HCT116 (cell line): ENCODE measurements at regions not wholly inside any gene's neighbourhood (a gene's known extent, or its start where the extent isn't known, plus 50 kb on each side); places are given as distances from the start of the nearest gene placed in this dataset.

Source experiments
- ATAC-seq: fragments of 200-7000 bp; cut with Tn5 transposase; 2 replicates; pipeline ENCODE4 v1.9.1; 2020; ENCODE audit warnings: mild to moderate bottlenecking, moderate library complexity
- BruUV-seq: library from RNA; stranded (reverse); fragments of 400-500 nt; replicated peaks from 2 replicates; lab custom pipeline; 2021; lab: Mats Ljungman, UMichigan
- CTCF ChIA-PET: fragments of 300-600 bp; sonication (Branson Sonifier 250); formaldehyde crosslinking; loops from one replicate; lab custom pipeline; 2021; ENCODE audit warnings: antibody characterized with exemption; lab: Charles Lee
- POLR2A ChIA-PET: fragments of 300-600, 350-600 bp; sonication (Branson Sonifier 250); formaldehyde crosslinking; loops from one replicate; lab custom pipeline; 2021; ENCODE audit warnings: antibody characterized with exemption; lab: Charles Lee
- RAD21 ChIA-PET, 2 experiments: fragments of 300-600 bp; sonication (Branson Sonifier 250); formaldehyde crosslinking; loops; one replicate each; lab custom pipeline; 2023; ENCODE audit warnings: low total read pairs in 2 of 2; ENCODE audit not compliant: uncharacterized antibody in 2 of 2, unreplicated experiment in 2 of 2, low non-redundant PET in 1 of 2; lab: Charles Lee
- DNase-seq: peaks from one replicate; pipeline ENCODE4 v3.0.0-alpha.2; 2010; ENCODE audit warnings: low read depth, low spot score
- H2AFZ ChIP-seq: fragments of 200-600 bp; shearing (Covaris generic), sonication (generic); 2 replicates; pipeline ENCODE4 v1.6.1; 2017; ENCODE audit warnings: low read depth, mixed run types, mixed read lengths, antibody characterized with exemption, low read length; ENCODE audit not compliant: poor library complexity, severe bottlenecking
- H3K27ac ChIP-seq: 2 replicates; pipeline ENCODE4 v1.5.1; 2012; ENCODE audit warnings: low read depth, low read length
- H3K27me3 ChIP-seq: fragments of 200-600 bp; sonication (generic); 2 replicates; pipeline ENCODE4 v1.6.1; 2016; ENCODE audit warnings: mixed run types, low read length, mixed read lengths; ENCODE audit not compliant: insufficient read depth
- H3K36me3 ChIP-seq, 2 experiments: fragments of 200-500 bp in 1 of 2; fragments of 200-600 bp in 1 of 2; sonication (Bioruptor generic) in 1 of 2; sonication (generic) in 1 of 2; 2 replicates each; pipeline versions ENCODE4 v1.5.1 to v1.6.1; 2014 to 2016; ENCODE audit warnings: low read length in 2 of 2, inconsistent platforms in 1 of 2, mixed read lengths in 1 of 2, mixed run types in 1 of 2; ENCODE audit not compliant: insufficient read depth in 2 of 2, control insufficient read depth in 1 of 2
- H3K4me1 ChIP-seq, 2 experiments: fragments of 200-600 bp in 1 of 2; sonication (generic) in 1 of 2; 2 replicates each; pipeline versions ENCODE4 v1.5.1 to v1.6.1; 2012 to 2017; ENCODE audit warnings: low read length in 2 of 2, inconsistent platforms in 1 of 2, mild to moderate bottlenecking in 1 of 2, mixed read lengths in 1 of 2, mixed run types in 1 of 2, moderate library complexity in 1 of 2; ENCODE audit not compliant: insufficient read depth in 2 of 2, control insufficient read depth in 1 of 2
- H3K4me2 ChIP-seq: fragments of 200-600 bp; sonication (generic); 2 replicates; pipeline ENCODE4 v1.6.1; 2017; ENCODE audit warnings: mixed run types, low read length, mixed read lengths
- H3K4me3 ChIP-seq, 2 experiments: fragments of 200-600 bp in 1 of 2; sonication (generic) in 1 of 2; replicated peaks in 1 of 2; 2 replicates each; pipeline ENCODE4 v1.5.1; 2011 to 2016; ENCODE audit warnings: low read length in 2 of 2, control low read depth in 1 of 2, low read depth in 1 of 2, mild to moderate bottlenecking in 1 of 2, mixed read lengths in 1 of 2, mixed run types in 1 of 2
- H3K79me2 ChIP-seq: fragments of 200-600 bp; sonication (generic); 2 replicates; pipeline ENCODE4 v1.6.1; 2017; ENCODE audit warnings: mild to moderate bottlenecking, mixed run types, low read length, moderate library complexity, mixed read lengths; ENCODE audit not compliant: insufficient read depth
- H3K9ac ChIP-seq: fragments of 200-600 bp; sonication (generic); 2 replicates; pipeline ENCODE4 v1.6.1; 2016; ENCODE audit warnings: low read length, mixed read lengths
- H3K9me2 ChIP-seq: fragments of 200-600 bp; sonication (generic), shearing (Covaris generic); 2 replicates; pipeline ENCODE4 v1.6.1; 2017; ENCODE audit warnings: mixed run types, mild to moderate bottlenecking, moderate library complexity; ENCODE audit not compliant: insufficient read depth
- H3K9me3 ChIP-seq, 2 experiments: fragments of 200-500 bp in 1 of 2; fragments of 200-600 bp in 1 of 2; sonication (Bioruptor generic) in 1 of 2; sonication (generic) in 1 of 2; 2 replicates each; pipeline ENCODE4 v1.6.1; 2014 to 2017; ENCODE audit warnings: low read length in 2 of 2, mixed read lengths in 2 of 2, inconsistent platforms in 1 of 2, low read depth in 1 of 2, mild to moderate bottlenecking in 1 of 2, mixed run types in 1 of 2, moderate library complexity in 1 of 2; ENCODE audit not compliant: control insufficient read depth in 1 of 2, insufficient read depth in 1 of 2
- H4K20me1 ChIP-seq: fragments of 200-600 bp; sonication (generic), shearing (Covaris generic); 2 replicates; pipeline ENCODE4 v1.6.1; 2017; ENCODE audit warnings: mixed run types, mild to moderate bottlenecking, moderate library complexity; ENCODE audit not compliant: insufficient read depth
- ATF3 ChIP-seq: IDR thresholded peaks from 2 replicates; pipeline ENCODE4 v1.6.1; 2012
- CEBPB ChIP-seq: IDR thresholded peaks from 2 replicates; pipeline ENCODE4 v1.6.1; 2012; ENCODE audit warnings: low read depth
- ELF1 ChIP-seq: IDR thresholded peaks from 2 replicates; pipeline ENCODE4 v1.6.1; 2012; ENCODE audit warnings: low read depth, borderline replicate concordance
- EZH2 ChIP-seq: fragments of 200-600 bp; sonication (generic); IDR thresholded peaks from 2 replicates; pipeline ENCODE4 v1.6.1; 2017; ENCODE audit warnings: antibody characterized with exemption, mixed run types
- EZH2phosphoT487 ChIP-seq: fragments of 200-600 bp; IDR thresholded peaks from 2 replicates; pipeline ENCODE4 v1.6.1; 2018; ENCODE audit warnings: antibody characterized with exemption, borderline replicate concordance
- JUND ChIP-seq: IDR thresholded peaks from 2 replicates; pipeline ENCODE4 v1.6.1; 2012
- POLR2A ChIP-seq: IDR thresholded peaks from 2 replicates; pipeline ENCODE4 v1.7.0; 2011; ENCODE audit warnings: borderline replicate concordance; ENCODE audit not compliant: insufficient read depth, insufficient read length; ENCODE audit errors: extremely low read depth
- REST ChIP-seq: IDR thresholded peaks from 2 replicates; pipeline ENCODE4 v1.6.1; 2012; ENCODE audit warnings: low read depth
- SRF ChIP-seq: IDR thresholded peaks from 2 replicates; pipeline ENCODE4 v1.6.1; 2012; ENCODE audit warnings: low read depth
- TCF7L2 ChIP-seq: IDR thresholded peaks from 2 replicates; pipeline ENCODE4 v1.7.0; 2011; ENCODE audit warnings: borderline replicate concordance, inconsistent platforms; ENCODE audit not compliant: insufficient read depth, insufficient read length; ENCODE audit errors: extremely low read depth
- YY1 ChIP-seq: IDR thresholded peaks from 2 replicates; pipeline ENCODE4 v1.6.1; 2011; ENCODE audit warnings: low read length, low read depth, moderate library complexity, mild to moderate bottlenecking; ENCODE audit not compliant: insufficient replicate concordance; ENCODE audit errors: extremely low read depth
- ZNF274 ChIP-seq: fragments of 200-500 bp; sonication (Bioruptor generic); IDR thresholded peaks from 2 replicates; pipeline ENCODE4 v1.6.1; 2014; ENCODE audit warnings: mild to moderate bottlenecking, low read depth, low read length, inconsistent platforms
- intact Hi-C: fragments of 100-400 bp; cut with micrococcal nuclease; formaldehyde crosslinking; loops from 2 replicates; pipeline ENCODE4 v1.10.0; 2022
- TF ChIP-seq, protein P1 (sequence below): IDR thresholded peaks from 2 replicates; pipeline ENCODE4 v1.6.1; 2012
- TF ChIP-seq, protein P2 (sequence below), 3 experiments: fragments of 200-600 bp in 1 of 3; sonication (generic) in 1 of 3; IDR thresholded peaks in 2 of 3; conservative IDR thresholded peaks in 1 of 3; 2 replicates each; pipeline ENCODE4 v1.5.1; 2012 to 2017; ENCODE audit warnings: low read depth in 2 of 3, low read length in 2 of 3, antibody characterized with exemption in 1 of 3, borderline replicate concordance in 1 of 3, control low read depth in 1 of 3, mild to moderate bottlenecking in 1 of 3, mixed read lengths in 1 of 3, mixed run types in 1 of 3, moderate library complexity in 1 of 3; ENCODE audit not compliant: insufficient read depth in 1 of 3

GRCh38 chr4:60847614-60848013 lies 352.5 kb upstream of the ADGRL3 start:
- POLR2A ChIA-PET, result no interaction called here
- DNase-seq (no peak), ATAC-seq (no peak)
- BruUV-seq, result no TSS peak
- TF ChIP-seq REST, result no peak
- no peak for TF ChIP-seq YY1
- no peak for TF ChIP-seq ATF3
- no peak for TF ChIP-seq ELF1
- Histone ChIP-seq H3K79me2 (no peaks in the 10 kb centered on the region), H3K9ac (no peak overlapping the region), H4K20me1 (no peaks in the 10 kb centered on the region), H3K9me2 (no peaks in the 10 kb centered on the region), H2AFZ (no peak overlapping the region), H3K36me3 (no peaks in the 10 kb centered on the region), H3K27me3 (no peaks in the 10 kb centered on the region), H3K4me1 (no peaks in the 10 kb centered on the region), H3K27ac (no peak overlapping the region), H3K4me3 (no peak overlapping the region), H3K9me3 (peaks cover 4 to 11% of the 10 kb centered on the region in 2 experiments; a peak in 2 of 4 replicates), H3K4me2 (no peak overlapping the region)
- RAD21 ChIA-PET, result no interaction called here
- CTCF ChIA-PET, result no interaction called here
- intact Hi-C loops, result no loop called here

- Histone ChIP-seq H3K4me1 (no peaks in the 10 kb centered on the region), H3K9me2 (no peaks in the 10 kb centered on the region), H3K36me3 (no peaks in the 10 kb centered on the region), H3K27ac (no peak overlapping the region), H3K27me3 (no peaks in the 10 kb centered on the region), H3K79me2 (no peaks in the 10 kb centered on the region), H3K9me3 (peaks cover 3 to 13% of the 10 kb centered on the region in 2 experiments; a peak in 2 of 4 replicates), H3K4me2 (no peak overlapping the region), H4K20me1 (no peaks in the 10 kb centered on the region), H3K9ac (no peak overlapping the region), H3K4me3 (no peak overlapping the region), H2AFZ (no peak overlapping the region)
- POLR2A ChIA-PET, result no interaction called here
- BruUV-seq, result no TSS peak
- DNase-seq (no peak), ATAC-seq (no peak)
- CTCF ChIA-PET, result no interaction called here
- TF ChIP-seq, protein P1, sequence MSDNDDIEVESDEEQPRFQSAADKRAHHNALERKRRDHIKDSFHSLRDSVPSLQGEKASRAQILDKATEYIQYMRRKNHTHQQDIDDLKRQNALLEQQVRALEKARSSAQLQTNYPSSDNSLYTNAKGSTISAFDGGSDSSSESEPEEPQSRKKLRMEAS, result no peak
- TF ChIP-seq ZNF274, result no peak
- TF ChIP-seq YY1, result no peak
- no peak for TF ChIP-seq POLR2A
- TF ChIP-seq, protein P2, sequence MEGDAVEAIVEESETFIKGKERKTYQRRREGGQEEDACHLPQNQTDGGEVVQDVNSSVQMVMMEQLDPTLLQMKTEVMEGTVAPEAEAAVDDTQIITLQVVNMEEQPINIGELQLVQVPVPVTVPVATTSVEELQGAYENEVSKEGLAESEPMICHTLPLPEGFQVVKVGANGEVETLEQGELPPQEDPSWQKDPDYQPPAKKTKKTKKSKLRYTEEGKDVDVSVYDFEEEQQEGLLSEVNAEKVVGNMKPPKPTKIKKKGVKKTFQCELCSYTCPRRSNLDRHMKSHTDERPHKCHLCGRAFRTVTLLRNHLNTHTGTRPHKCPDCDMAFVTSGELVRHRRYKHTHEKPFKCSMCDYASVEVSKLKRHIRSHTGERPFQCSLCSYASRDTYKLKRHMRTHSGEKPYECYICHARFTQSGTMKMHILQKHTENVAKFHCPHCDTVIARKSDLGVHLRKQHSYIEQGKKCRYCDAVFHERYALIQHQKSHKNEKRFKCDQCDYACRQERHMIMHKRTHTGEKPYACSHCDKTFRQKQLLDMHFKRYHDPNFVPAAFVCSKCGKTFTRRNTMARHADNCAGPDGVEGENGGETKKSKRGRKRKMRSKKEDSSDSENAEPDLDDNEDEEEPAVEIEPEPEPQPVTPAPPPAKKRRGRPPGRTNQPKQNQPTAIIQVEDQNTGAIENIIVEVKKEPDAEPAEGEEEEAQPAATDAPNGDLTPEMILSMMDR (IDR thresholded peaks at IDR 0.05 in 2 of 3, conservative IDR thresholded peaks at IDR 0.05 in 1 of 3; ENCODE audit: borderline replicate concordance in 1 of 3, insufficient read depth in 1 of 3, low read depth in 2 of 3, low read length in 2 of 3), result no peak
- TF ChIP-seq SRF, result no peak
- no peak for TF ChIP-seq JUND
- no peak for TF ChIP-seq EZH2
- no peak for TF ChIP-seq TCF7L2
- no peak for TF ChIP-seq EZH2phosphoT487
- TF ChIP-seq CEBPB, result no peak
- intact Hi-C loops, result no loop called here
- RAD21 ChIA-PET, result no interaction called here
Measured at GRCh38 chr4:60857130-60857753, 342.9 kb upstream of the ADGRL3 start.
